HuH-7.5 (cell line): ENCODE measurements at regions not wholly inside any gene's neighbourhood (a gene's known extent, or its start where the extent isn't known, plus 50 kb on each side); places are given as distances from the start of the nearest gene placed in this dataset.
"Not testable (repeated sequence)": the region's sequence is repeated elsewhere in the genome, so short reads cannot be mapped to it uniquely, and the experiment has no call there.

Experiments
- DNase-seq: peaks from one replicate; pipeline ENCODE4 v3.0.0; 2011; ENCODE audit warnings: low spot score

- DNase-seq, result no peak
Observed at GRCh38 chr10:9515922-9516321, 1461.4 kb downstream of the GATA3 start.

DNA sequence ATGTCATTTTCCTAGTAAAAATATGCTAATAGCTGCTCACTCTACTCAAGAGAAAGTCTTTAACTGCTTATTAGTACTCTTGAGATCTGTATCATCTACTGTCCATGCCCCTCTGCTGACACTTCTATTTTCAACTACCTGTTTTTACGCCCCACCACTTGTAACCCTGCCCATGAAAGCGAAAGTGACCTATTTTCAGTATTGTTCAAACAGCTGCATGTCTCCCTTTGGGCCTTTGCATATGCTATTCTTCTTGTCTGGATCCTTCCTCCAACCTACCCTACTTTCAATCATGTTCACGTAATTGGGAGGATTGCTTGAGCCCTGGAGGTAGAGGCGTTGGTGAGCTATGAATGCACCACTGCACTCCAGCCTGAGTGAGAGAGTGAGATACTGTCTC is 1481.3 kb downstream of the GATA3 start:
- DNase-seq, result no peak

- no peak for DNase-seq
Observed at GRCh38 chr10:9545073-9545472, 1472.6 kb upstream of the CELF2 start.

- no peak for DNase-seq
Observed at GRCh38 chr10:9547936-9548904, 1469.5 kb upstream of the CELF2 start.

DNA sequence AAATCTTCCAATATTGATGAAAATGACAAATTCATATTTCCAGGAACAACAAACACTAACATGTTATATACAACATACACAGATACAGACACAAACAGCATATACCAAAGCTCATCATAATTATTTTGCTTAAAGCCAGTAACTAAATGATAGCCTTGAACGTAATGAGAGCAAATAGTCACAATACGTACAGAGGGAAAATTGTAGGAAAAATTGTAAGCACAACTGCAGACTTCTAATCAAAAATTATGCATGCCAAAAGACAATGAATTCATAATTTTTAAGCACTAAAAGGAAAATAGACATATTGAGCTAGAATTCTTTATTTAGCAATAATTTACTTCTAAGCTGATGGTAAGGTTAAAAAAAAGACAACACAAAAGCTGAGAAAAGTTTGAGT is 1466.9 kb upstream of the CELF2 start:
- no peak for DNase-seq

DNA sequence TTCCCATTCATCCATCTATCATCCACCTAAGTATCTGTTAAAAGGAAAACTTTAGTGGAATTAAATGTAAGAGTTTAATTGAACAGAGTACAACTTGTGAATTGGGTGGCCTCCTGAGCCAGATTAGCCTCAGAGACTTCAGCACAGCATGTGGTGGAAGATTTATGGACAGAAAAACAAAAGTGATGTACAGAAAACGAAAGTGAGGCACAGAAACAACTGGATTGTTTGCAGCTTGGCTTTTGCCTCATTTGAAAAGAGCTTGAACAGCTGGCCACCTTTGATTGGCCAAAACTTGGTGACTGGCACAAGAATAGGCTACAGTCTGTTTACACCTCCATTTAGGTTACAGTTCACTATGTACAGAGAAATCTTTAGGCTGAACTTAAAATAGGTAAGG is 1463.4 kb upstream of the CELF2 start:
- DNase-seq, result no peak

- no peak for DNase-seq
Observed at GRCh38 chr10:9560976-9561375, 1456.7 kb upstream of the CELF2 start.

GRCh38 chr10:9561821-9562505 is 1455.7 kb upstream of the CELF2 start:
- no peak for DNase-seq

GRCh38 chr10:9577746-9578145 is 1439.9 kb upstream of the CELF2 start:
- no peak for DNase-seq

- no peak for DNase-seq
Observed at GRCh38 chr10:9579110-9579705, 1438.5 kb upstream of the CELF2 start.

GRCh38 chr10:9582803-9583202 is 1434.9 kb upstream of the CELF2 start:
- DNase-seq, result not testable (repeated sequence)

DNA sequence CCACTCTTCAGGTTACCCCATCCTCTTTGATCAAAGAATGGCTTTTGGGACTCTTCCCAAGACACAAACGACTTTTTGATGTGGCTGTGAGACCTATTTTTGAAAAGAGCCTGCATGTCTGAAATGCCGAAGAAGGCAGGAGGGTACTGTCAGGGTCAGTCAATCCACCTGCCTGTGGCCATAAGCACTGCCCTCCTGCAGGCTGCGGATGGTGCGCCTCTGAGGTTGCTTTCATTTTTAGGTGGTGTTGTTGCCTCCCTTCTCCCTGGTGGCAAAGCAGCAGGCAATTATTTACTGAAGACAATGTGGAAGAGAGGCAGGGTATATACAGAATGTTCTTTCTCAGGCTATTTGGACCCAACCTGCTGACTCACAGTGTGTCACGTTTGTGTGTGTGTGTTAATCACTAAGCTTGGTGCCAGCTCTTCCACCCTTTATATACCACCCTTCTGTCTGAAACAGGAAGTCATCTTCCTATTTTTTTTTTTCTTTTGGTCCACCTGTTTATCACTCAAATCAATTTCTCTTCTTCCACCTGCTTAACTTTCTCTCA is 1421.2 kb upstream of the CELF2 start:
- DNase-seq, result no peak

DNA sequence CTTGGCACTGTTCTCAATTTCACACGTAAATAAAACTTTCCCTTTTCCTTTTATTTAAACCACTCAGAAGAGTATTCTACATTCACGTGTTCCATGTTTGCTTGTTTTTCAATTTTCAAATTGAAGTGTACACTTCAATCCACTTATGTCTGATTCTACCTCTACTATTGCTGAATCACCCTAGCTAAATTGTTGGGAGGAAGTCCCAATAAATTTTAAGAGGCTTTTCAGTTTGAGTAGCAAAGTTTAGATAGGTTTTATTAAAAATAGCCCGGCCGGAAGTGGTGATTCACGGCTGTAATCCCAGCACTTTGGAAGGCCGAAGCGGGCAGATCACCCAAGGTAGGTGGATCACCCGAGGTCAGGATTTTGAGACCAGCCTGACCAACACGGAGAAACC is 1414.7 kb upstream of the CELF2 start:
- no peak for DNase-seq

DNA sequence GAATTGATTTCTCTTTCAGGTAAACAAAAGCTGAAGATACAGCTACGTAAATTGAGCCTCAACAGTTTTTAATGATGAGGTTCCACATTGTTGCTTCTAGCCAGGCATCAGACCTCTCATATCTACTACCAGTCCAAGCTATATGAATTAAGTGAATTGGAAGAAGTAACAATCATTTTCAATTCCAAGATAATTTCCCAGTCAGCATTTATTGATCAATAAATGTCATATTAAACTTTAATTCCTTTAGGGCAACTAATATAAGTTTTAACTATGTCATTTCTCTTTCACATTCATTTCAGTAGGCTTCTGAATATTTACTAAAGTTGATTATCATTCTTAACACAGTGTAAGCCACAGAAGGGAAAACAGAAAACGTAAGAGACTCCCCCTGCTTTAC is 1413.7 kb upstream of the CELF2 start:
- no peak for DNase-seq

GRCh38 chr10:9605231-9605630 is 1412.4 kb upstream of the CELF2 start:
- no peak for DNase-seq

GRCh38 chr10:9608602-9609001 is 1409.1 kb upstream of the CELF2 start:
- no peak for DNase-seq

GRCh38 chr10:9613338-9614075 is 1404.2 kb upstream of the CELF2 start:
- DNase-seq, result no peak

DNA sequence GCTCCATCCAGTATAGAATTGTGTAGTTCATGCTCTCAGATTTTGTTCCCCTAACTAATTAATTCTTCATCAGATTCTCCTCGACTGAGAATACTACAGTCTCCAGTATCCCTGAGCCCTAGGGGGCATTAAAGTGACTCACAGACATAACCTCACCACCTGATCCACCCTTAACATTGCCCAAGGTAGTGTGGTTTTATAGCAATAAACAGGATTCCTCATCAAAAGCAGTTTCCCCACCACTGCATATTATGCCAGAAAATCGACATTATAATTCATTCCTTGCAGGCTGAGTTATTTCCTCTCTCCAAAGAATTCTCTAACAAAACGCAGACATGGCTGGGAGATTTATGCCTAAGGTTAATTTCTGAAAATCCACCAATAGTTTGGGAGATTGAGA is 1402.5 kb upstream of the CELF2 start:
- no peak for DNase-seq

- DNase-seq, result no peak
Observed at GRCh38 chr10:9621216-9621615, 1396.5 kb upstream of the CELF2 start.

GRCh38 chr10:9625304-9625703 is 1392.4 kb upstream of the CELF2 start:
- no peak for DNase-seq

DNA sequence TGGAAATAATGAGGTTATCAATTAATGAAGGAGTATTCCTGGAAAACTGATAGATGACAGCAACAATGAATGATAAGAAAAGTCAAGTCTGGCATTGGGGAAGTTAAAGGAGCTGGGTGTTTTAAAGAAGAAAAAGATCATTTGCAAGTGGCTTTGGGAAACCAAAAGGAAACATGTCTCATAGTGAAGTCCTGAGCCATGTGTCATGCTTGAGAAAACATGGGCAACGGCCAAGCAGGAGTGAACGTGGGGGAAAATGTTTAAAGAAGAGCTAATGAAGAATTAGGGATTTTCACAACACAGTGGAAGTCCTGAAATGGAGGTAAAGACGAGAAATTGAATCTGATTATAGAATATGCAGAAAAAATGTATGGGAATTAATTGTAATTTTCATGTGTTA is 1383.2 kb upstream of the CELF2 start:
- DNase-seq, result no peak

DNA sequence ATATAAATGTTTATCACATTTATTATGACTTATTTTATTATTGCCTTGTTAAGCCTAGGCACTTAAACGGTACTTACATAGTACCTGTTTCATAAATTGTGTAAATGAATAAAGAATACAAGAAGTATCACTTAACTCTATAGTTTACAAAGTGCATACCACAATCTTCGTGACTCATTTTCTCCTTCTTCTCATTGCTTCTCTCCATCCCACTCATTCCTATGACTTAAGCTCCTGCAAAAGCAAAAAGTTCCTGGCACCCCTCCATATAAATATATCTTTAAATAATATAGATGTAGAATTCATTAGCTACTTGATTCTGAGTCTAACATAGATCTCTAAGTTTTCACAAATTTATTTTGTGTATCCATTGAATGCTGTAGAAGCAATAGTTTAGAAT is 1382.0 kb upstream of the CELF2 start:
- DNase-seq, result no peak
